ENCODE measurements at regions not wholly inside any gene's neighbourhood (a gene's known extent, or its start where the extent isn't known, plus 50 kb on each side); places are given as distances from the start of the nearest gene placed in this dataset.

- TF ChIP-seq MEF2A (IDR thresholded peaks at IDR 0.05; ENCODE audit: borderline replicate concordance, low read depth) (no peak), ELF1 (IDR thresholded peaks at IDR 0.05) (no peak), CTCF (IDR thresholded peaks at IDR 0.05) (no peak), GATA2 (CRISPR knock-in tag; IDR thresholded peaks at IDR 0.05) (no peak), RAD21 (IDR thresholded peaks at IDR 0.05; ENCODE audit: low read length) (no peak), NFIC (IDR thresholded peaks at IDR 0.05; ENCODE audit: borderline replicate concordance) (no peak)
Observed at GRCh38 chr5:33244441-33245150, 196.2 kb upstream of the TARS1 start.
